Activated CD4-positive, alpha-beta T cell treated with anti-CD3 and anti-CD28 coated beads, Interleukin-2, amount 10 ng/mL, durations not matched to agents 7 days and 5 days (primary cell): ENCODE measurements at regions not wholly inside any gene's neighbourhood (a gene's known extent, or its start where the extent isn't known, plus 50 kb on each side); places are given as distances from the start of the nearest gene placed in this dataset.

Experiments
- CTCF ChIA-PET: fragments of 350-600 bp; sonication (Branson Sonifier 250); formaldehyde crosslinking; loops from one replicate; lab custom pipeline; 2021; ENCODE audit warnings: antibody characterized with exemption; lab: Charles Lee
- POLR2A ChIA-PET: fragments of 350-600 bp; sonication (Branson Sonifier 250); formaldehyde crosslinking; loops from one replicate; lab custom pipeline; 2021; ENCODE audit warnings: antibody characterized with exemption; lab: Charles Lee
- DNase-seq: peaks from one replicate; pipeline ENCODE4 v3.0.0-alpha.2; 2020
- H3K27ac Mint-ChIP-seq: one replicate; pipeline ENCODE4 v1.8.0; 2021; ENCODE audit warnings: mild to moderate bottlenecking, moderate library complexity, mixed read lengths
- H3K27me3 Mint-ChIP-seq: one replicate; pipeline ENCODE4 v1.8.0; 2021; ENCODE audit warnings: mixed read lengths
- H3K36me3 Mint-ChIP-seq: one replicate; pipeline ENCODE4 v1.8.0; 2021; ENCODE audit warnings: low read depth, mixed read lengths
- H3K4me1 Mint-ChIP-seq: one replicate; pipeline ENCODE4 v1.8.0; 2021; ENCODE audit warnings: mixed read lengths
- H3K4me3 Mint-ChIP-seq: one replicate; pipeline ENCODE4 v1.8.0; 2021; ENCODE audit warnings: mild to moderate bottlenecking, moderate library complexity, mixed read lengths
- H3K9me3 Mint-ChIP-seq: one replicate; pipeline ENCODE4 v1.8.0; 2021; ENCODE audit warnings: mixed read lengths

- H3K4me3 Mint-ChIP-seq = no peak overlapping the region
- H3K27me3 Mint-ChIP-seq = peaks cover 1% of the 10 kb centered on the region
- no peaks in the 10 kb centered on the region for H3K4me1 Mint-ChIP-seq
- no peaks in the 10 kb centered on the region for H3K36me3 Mint-ChIP-seq
- no peak overlapping the region for H3K27ac Mint-ChIP-seq
- H3K9me3 Mint-ChIP-seq = peaks cover under 1% of the 10 kb centered on the region
- ChIA-PET POLR2A (no interaction called here), CTCF (no interaction called here)
- no peak for DNase-seq
These were observed 272.7 kb upstream of the PMFBP1 start for GRCh38 chr16:72444696-72445095.

- Mint-ChIP-seq H3K9me3 (no peaks in the 10 kb centered on the region), H3K4me1 (no peaks in the 10 kb centered on the region), H3K27me3 (peaks cover 1% of the 10 kb centered on the region)
These were observed 271.9 kb upstream of the PMFBP1 start for GRCh38 chr16:72443809-72444208.

GRCh38 chr16:72442385-72443158, 270.6 kb upstream of the PMFBP1 start:
- no peak overlapping the region for H3K27ac Mint-ChIP-seq
- no peaks in the 10 kb centered on the region for H3K9me3 Mint-ChIP-seq
- ChIA-PET CTCF (no interaction called here), POLR2A (interaction anchor here (0.7 kb wide), 1 partner anchor 788 kb away, joined by 3 read pairs; no protein-coding TSS in a partner anchor)
- H3K4me1 Mint-ChIP-seq = no peaks in the 10 kb centered on the region
- DNase-seq = no peak
- H3K36me3 Mint-ChIP-seq = no peaks in the 10 kb centered on the region
- peaks cover 1% of the 10 kb centered on the region for H3K27me3 Mint-ChIP-seq
- H3K4me3 Mint-ChIP-seq = no peak overlapping the region

More at GRCh38 chr16:72443809-72444208, 271.9 kb upstream of the PMFBP1 start:
- Mint-ChIP-seq H3K4me3 (no peak overlapping the region), H3K27ac (no peak overlapping the region), H3K36me3 (no peaks in the 10 kb centered on the region)
- ChIA-PET CTCF (no interaction called here), POLR2A (no interaction called here)
- DNase-seq = no peak

GRCh38 chr16:72437891-72438290, 265.9 kb upstream of the PMFBP1 start:
- Mint-ChIP-seq H3K27me3 (no peaks in the 10 kb centered on the region), H3K36me3 (peaks cover 4% of the 10 kb centered on the region), H3K27ac (no peak overlapping the region), H3K4me1 (no peaks in the 10 kb centered on the region), H3K4me3 (no peak overlapping the region), H3K9me3 (peaks cover 26% of the 10 kb centered on the region)
- CTCF ChIA-PET = no interaction called here
- POLR2A ChIA-PET = no interaction called here
- no peak for DNase-seq

GRCh38 chr16:72434159-72434558, 262.2 kb upstream of the PMFBP1 start:
- Mint-ChIP-seq H3K27me3 (no peaks in the 10 kb centered on the region), H3K36me3 (peaks cover 4% of the 10 kb centered on the region), H3K9me3 (peaks cover 26% of the 10 kb centered on the region), H3K4me1 (no peaks in the 10 kb centered on the region), H3K4me3 (no peak overlapping the region), H3K27ac (no peak overlapping the region)
- DNase-seq = no peak
- CTCF ChIA-PET = no interaction called here
- POLR2A ChIA-PET = no interaction called here

- ChIA-PET CTCF (interaction anchor here (1.2 kb wide), 1 partner anchor 53 kb away, joined by 3 read pairs; no protein-coding TSS in a partner anchor), POLR2A (no interaction called here)
- Mint-ChIP-seq H3K9me3 (peaks cover 18% of the 10 kb centered on the region), H3K27me3 (no peaks in the 10 kb centered on the region), H3K27ac (no peak overlapping the region), H3K36me3 (peaks cover 4% of the 10 kb centered on the region), H3K4me1 (no peaks in the 10 kb centered on the region), H3K4me3 (no peak overlapping the region)
- DNase-seq = no peak
These were observed 258.2 kb upstream of the PMFBP1 start for GRCh38 chr16:72430121-72430520.

- H3K4me3 Mint-ChIP-seq = no peak overlapping the region
- H3K9me3 Mint-ChIP-seq = peaks cover 14% of the 10 kb centered on the region
- ChIA-PET POLR2A (no interaction called here), CTCF (interaction anchor here (1.2 kb wide), 1 partner anchor 52 kb away, joined by 3 read pairs; no protein-coding TSS in a partner anchor)
- no peak overlapping the region for H3K27ac Mint-ChIP-seq
- no peaks in the 10 kb centered on the region for H3K27me3 Mint-ChIP-seq
- peaks cover 6% of the 10 kb centered on the region for H3K36me3 Mint-ChIP-seq
- no peaks in the 10 kb centered on the region for H3K4me1 Mint-ChIP-seq
- no peak for DNase-seq
These were observed 257.7 kb upstream of the PMFBP1 start for GRCh38 chr16:72429671-72430081.

GRCh38 chr16:72428681-72429376, 256.9 kb upstream of the PMFBP1 start:
- no peak overlapping the region for H3K4me3 Mint-ChIP-seq
- no peak overlapping the region for H3K27ac Mint-ChIP-seq
- peaks cover 4% of the 10 kb centered on the region for H3K36me3 Mint-ChIP-seq
- no peaks in the 10 kb centered on the region for H3K4me1 Mint-ChIP-seq
- H3K27me3 Mint-ChIP-seq = no peaks in the 10 kb centered on the region
- POLR2A ChIA-PET = no interaction called here
- H3K9me3 Mint-ChIP-seq = peaks cover 9% of the 10 kb centered on the region
- DNase-seq = no peak
- CTCF ChIA-PET = interaction anchor here (1.2 kb wide), 1 partner anchor 51 kb away, joined by 3 read pairs; no protein-coding TSS in a partner anchor

- peaks cover 8% of the 10 kb centered on the region for H3K9me3 Mint-ChIP-seq
- ChIA-PET POLR2A (no interaction called here), CTCF (no interaction called here)
- no peak for DNase-seq
- H3K27me3 Mint-ChIP-seq = no peaks in the 10 kb centered on the region
- H3K36me3 Mint-ChIP-seq = peaks cover 3% of the 10 kb centered on the region
- no peak overlapping the region for H3K27ac Mint-ChIP-seq
- no peak overlapping the region for H3K4me3 Mint-ChIP-seq
- no peaks in the 10 kb centered on the region for H3K4me1 Mint-ChIP-seq
These were observed 255.9 kb upstream of the PMFBP1 start for GRCh38 chr16:72427783-72428331.

GRCh38 chr16:72427051-72427782, 255.3 kb upstream of the PMFBP1 start:
- ChIA-PET POLR2A (no interaction called here), CTCF (no interaction called here)
- H3K9me3 Mint-ChIP-seq = peaks cover 10% of the 10 kb centered on the region
- no peak overlapping the region for H3K4me3 Mint-ChIP-seq
- H3K27ac Mint-ChIP-seq = no peak overlapping the region
- peaks cover 3% of the 10 kb centered on the region for H3K36me3 Mint-ChIP-seq
- DNase-seq = no peak
- H3K4me1 Mint-ChIP-seq = no peaks in the 10 kb centered on the region
- H3K27me3 Mint-ChIP-seq = no peaks in the 10 kb centered on the region

- no peak for DNase-seq
- ChIA-PET POLR2A (no interaction called here), CTCF (no interaction called here)
- Mint-ChIP-seq H3K4me3 (no peak overlapping the region), H3K4me1 (no peaks in the 10 kb centered on the region), H3K27ac (no peak overlapping the region), H3K27me3 (no peaks in the 10 kb centered on the region), H3K36me3 (peaks cover 3% of the 10 kb centered on the region), H3K9me3 (peaks cover 10% of the 10 kb centered on the region)
These were observed 254.4 kb upstream of the PMFBP1 start for GRCh38 chr16:72426386-72426785.

- CTCF ChIA-PET = no interaction called here
- no peak for DNase-seq
- no peak overlapping the region for H3K27ac Mint-ChIP-seq
- POLR2A ChIA-PET = no interaction called here
- no peaks in the 10 kb centered on the region for H3K27me3 Mint-ChIP-seq
- no peaks in the 10 kb centered on the region for H3K4me1 Mint-ChIP-seq
- peaks cover 3% of the 10 kb centered on the region for H3K36me3 Mint-ChIP-seq
- peaks cover 10% of the 10 kb centered on the region for H3K9me3 Mint-ChIP-seq
- H3K4me3 Mint-ChIP-seq = no peak overlapping the region
These were observed 253.8 kb upstream of the PMFBP1 start for GRCh38 chr16:72425571-72426341.
